ENCODE measurements at regions not wholly inside any gene's neighbourhood (a gene's known extent, or its start where the extent isn't known, plus 50 kb on each side); places are given as distances from the start of the nearest gene placed in this dataset.

DNA sequence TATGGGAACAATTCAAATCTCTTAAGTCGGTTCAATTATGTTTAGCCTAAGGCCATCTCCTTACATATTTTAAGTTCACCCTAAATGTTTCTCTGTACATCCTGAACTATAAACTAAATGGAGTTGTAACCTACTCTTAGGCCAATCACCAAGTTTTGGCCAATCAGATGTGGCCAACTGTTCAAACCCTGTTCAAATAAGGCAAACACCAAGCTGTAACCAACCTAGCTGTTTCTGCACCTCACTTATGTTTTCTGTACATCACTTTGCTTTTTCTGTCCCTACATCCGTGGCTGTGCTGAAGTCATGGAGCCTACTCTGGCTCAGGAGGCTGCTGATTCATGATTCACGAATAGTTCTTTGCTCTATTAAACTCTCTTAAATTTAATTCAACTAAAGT is 165.3 kb downstream of the GASK1B start:
- Histone ChIP-seq H3K27ac (ENCODE audit: low read depth in 1 of 2, low read length in 2 of 2) (no peak overlapping the region), H3K9ac (ENCODE audit: low read depth in 1 of 2, low read length in 2 of 2) (no peak overlapping the region)
- DNase-seq (ENCODE audit: low spot score), result no peak

DNA sequence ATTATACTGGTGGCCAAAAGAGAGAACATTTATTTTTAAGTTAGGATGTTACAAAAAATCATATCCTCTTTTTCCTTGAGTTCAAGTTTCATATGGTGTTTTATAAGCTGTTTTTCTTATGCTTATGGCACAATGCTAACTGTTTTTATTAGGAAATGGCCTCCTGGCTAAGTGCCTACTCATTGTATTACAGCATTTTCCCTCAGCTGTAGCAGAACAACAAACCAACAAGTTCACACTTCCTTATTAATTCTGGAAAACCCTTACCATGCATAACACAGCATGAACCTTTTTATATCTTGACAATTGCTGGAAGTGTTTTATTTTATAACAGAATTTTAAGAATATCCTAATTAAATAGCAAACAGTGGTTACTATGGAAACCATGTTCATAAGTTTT is 165.8 kb downstream of the GASK1B start:
- Histone ChIP-seq H3K27ac (ENCODE audit: low read depth in 1 of 2, low read length in 2 of 2) (no peak overlapping the region), H3K9me3 (ENCODE audit: control insufficient read depth in 4 of 4, low read length in 3 of 4) (no peaks in the 10 kb centered on the region)
- TF ChIP-seq YY1 (IDR thresholded peaks at IDR 0.05) (peak; percentile 63), RAD21 (IDR thresholded peaks at IDR 0.05) (peak in 1 of 2 donors; percentile 15), NR2F2 (IDR thresholded peaks at IDR 0.05) (no peak)

More for the DNA sequence above, 165.3 kb downstream of the GASK1B start:
- TF ChIP-seq RXRA (IDR thresholded peaks at IDR 0.05) (no peak), HNF4A (conservative IDR thresholded peaks at IDR 0.05) (no peak)
- TF ChIP-seq, protein P1, sequence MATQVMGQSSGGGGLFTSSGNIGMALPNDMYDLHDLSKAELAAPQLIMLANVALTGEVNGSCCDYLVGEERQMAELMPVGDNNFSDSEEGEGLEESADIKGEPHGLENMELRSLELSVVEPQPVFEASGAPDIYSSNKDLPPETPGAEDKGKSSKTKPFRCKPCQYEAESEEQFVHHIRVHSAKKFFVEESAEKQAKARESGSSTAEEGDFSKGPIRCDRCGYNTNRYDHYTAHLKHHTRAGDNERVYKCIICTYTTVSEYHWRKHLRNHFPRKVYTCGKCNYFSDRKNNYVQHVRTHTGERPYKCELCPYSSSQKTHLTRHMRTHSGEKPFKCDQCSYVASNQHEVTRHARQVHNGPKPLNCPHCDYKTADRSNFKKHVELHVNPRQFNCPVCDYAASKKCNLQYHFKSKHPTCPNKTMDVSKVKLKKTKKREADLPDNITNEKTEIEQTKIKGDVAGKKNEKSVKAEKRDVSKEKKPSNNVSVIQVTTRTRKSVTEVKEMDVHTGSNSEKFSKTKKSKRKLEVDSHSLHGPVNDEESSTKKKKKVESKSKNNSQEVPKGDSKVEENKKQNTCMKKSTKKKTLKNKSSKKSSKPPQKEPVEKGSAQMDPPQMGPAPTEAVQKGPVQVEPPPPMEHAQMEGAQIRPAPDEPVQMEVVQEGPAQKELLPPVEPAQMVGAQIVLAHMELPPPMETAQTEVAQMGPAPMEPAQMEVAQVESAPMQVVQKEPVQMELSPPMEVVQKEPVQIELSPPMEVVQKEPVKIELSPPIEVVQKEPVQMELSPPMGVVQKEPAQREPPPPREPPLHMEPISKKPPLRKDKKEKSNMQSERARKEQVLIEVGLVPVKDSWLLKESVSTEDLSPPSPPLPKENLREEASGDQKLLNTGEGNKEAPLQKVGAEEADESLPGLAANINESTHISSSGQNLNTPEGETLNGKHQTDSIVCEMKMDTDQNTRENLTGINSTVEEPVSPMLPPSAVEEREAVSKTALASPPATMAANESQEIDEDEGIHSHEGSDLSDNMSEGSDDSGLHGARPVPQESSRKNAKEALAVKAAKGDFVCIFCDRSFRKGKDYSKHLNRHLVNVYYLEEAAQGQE (IDR thresholded peaks at IDR 0.05), result no peak
- WGBS, result 80% methylated on average over 3 of the region's 3 CpGs
- H3K4me1 ChIP-seq (ENCODE audit: control insufficient read depth in 4 of 4, insufficient read depth in 4 of 4, low read length in 3 of 4), result no peaks in the 10 kb centered on the region
- H3K36me3 ChIP-seq (ENCODE audit: control insufficient read depth in 4 of 4, insufficient read depth in 3 of 4, low read depth in 1 of 4, low read length in 3 of 4), result no peaks in the 10 kb centered on the region
- H3K4me3 ChIP-seq (ENCODE audit: low read depth in 1 of 3, low read length in 3 of 3), result no peak overlapping the region
- H3K27me3 ChIP-seq (ENCODE audit: control insufficient read depth in 4 of 4, insufficient read depth in 4 of 4, low read length in 3 of 4), result no peaks in the 10 kb centered on the region
- no peaks in the 10 kb centered on the region for H3K9me3 ChIP-seq (ENCODE audit: control insufficient read depth in 4 of 4, low read length in 3 of 4)

DNA sequence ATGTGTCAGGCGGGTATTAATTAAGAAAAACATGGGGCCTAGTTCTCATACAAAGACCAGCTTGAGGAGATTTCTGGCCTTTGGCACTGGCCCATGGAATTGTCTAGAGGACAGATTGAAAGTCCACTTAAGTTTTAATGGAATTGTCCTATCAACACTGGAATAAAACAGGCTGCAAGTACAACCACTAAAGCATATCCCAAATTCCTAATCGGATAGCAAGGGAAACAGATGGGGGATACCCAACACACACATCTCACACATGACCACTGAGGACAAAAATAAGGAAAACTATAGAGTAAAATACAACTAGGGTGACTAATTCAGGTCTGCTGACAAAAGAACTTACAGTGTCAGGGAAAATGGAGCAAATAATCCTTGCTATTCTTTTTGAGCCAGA is 167.8 kb downstream of the GASK1B start:
- Histone ChIP-seq H3K27ac (ENCODE audit: low read depth in 1 of 2, low read length in 2 of 2) (no peak overlapping the region), H3K4me1 (ENCODE audit: control insufficient read depth in 4 of 4, insufficient read depth in 4 of 4, low read length in 3 of 4) (no peaks in the 10 kb centered on the region), H3K36me3 (ENCODE audit: control insufficient read depth in 4 of 4, insufficient read depth in 3 of 4, low read depth in 1 of 4, low read length in 3 of 4) (no peaks in the 10 kb centered on the region), H3K9ac (ENCODE audit: low read depth in 1 of 2, low read length in 2 of 2) (no peak overlapping the region), H3K9me3 (ENCODE audit: control insufficient read depth in 4 of 4, low read length in 3 of 4) (no peaks in the 10 kb centered on the region), H3K27me3 (ENCODE audit: control insufficient read depth in 4 of 4, insufficient read depth in 4 of 4, low read length in 3 of 4) (no peaks in the 10 kb centered on the region), H3K4me3 (ENCODE audit: low read depth in 1 of 3, low read length in 3 of 3) (no peak overlapping the region)
- no peak for TF ChIP-seq RXRA (IDR thresholded peaks at IDR 0.05)
- TF ChIP-seq, protein P1 (IDR thresholded peaks at IDR 0.05), result no peak
- TF ChIP-seq HNF4G (IDR thresholded peaks at IDR 0.05), result no peak
- no peak for TF ChIP-seq YY1 (IDR thresholded peaks at IDR 0.05)
- TF ChIP-seq, protein P2, sequence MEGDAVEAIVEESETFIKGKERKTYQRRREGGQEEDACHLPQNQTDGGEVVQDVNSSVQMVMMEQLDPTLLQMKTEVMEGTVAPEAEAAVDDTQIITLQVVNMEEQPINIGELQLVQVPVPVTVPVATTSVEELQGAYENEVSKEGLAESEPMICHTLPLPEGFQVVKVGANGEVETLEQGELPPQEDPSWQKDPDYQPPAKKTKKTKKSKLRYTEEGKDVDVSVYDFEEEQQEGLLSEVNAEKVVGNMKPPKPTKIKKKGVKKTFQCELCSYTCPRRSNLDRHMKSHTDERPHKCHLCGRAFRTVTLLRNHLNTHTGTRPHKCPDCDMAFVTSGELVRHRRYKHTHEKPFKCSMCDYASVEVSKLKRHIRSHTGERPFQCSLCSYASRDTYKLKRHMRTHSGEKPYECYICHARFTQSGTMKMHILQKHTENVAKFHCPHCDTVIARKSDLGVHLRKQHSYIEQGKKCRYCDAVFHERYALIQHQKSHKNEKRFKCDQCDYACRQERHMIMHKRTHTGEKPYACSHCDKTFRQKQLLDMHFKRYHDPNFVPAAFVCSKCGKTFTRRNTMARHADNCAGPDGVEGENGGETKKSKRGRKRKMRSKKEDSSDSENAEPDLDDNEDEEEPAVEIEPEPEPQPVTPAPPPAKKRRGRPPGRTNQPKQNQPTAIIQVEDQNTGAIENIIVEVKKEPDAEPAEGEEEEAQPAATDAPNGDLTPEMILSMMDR (IDR thresholded peaks at IDR 0.05; ENCODE audit: low read depth, low read length, missing input control), result no peak
- no peak for TF ChIP-seq GABPA (IDR thresholded peaks at IDR 0.05 in 1 of 2, conservative IDR thresholded peaks at IDR 0.05 in 1 of 2)
- no peak for TF ChIP-seq EGR1 (IDR thresholded peaks at IDR 0.05; ENCODE audit: low read depth in 2 of 2)
- no peak for TF ChIP-seq NR2F2 (IDR thresholded peaks at IDR 0.05)
- TF ChIP-seq SP1 (IDR thresholded peaks at IDR 0.05), result no peak
- TF ChIP-seq, protein P3, sequence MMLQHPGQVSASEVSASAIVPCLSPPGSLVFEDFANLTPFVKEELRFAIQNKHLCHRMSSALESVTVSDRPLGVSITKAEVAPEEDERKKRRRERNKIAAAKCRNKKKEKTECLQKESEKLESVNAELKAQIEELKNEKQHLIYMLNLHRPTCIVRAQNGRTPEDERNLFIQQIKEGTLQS (IDR thresholded peaks at IDR 0.05), result no peak
- TF ChIP-seq, protein P4, sequence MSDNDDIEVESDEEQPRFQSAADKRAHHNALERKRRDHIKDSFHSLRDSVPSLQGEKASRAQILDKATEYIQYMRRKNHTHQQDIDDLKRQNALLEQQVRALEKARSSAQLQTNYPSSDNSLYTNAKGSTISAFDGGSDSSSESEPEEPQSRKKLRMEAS (IDR thresholded peaks at IDR 0.05), result no peak
- TF ChIP-seq FOXA2 (IDR thresholded peaks at IDR 0.05), result no peak
- TF ChIP-seq JUND (IDR thresholded peaks at IDR 0.05), result no peak
- TF ChIP-seq, protein P5, sequence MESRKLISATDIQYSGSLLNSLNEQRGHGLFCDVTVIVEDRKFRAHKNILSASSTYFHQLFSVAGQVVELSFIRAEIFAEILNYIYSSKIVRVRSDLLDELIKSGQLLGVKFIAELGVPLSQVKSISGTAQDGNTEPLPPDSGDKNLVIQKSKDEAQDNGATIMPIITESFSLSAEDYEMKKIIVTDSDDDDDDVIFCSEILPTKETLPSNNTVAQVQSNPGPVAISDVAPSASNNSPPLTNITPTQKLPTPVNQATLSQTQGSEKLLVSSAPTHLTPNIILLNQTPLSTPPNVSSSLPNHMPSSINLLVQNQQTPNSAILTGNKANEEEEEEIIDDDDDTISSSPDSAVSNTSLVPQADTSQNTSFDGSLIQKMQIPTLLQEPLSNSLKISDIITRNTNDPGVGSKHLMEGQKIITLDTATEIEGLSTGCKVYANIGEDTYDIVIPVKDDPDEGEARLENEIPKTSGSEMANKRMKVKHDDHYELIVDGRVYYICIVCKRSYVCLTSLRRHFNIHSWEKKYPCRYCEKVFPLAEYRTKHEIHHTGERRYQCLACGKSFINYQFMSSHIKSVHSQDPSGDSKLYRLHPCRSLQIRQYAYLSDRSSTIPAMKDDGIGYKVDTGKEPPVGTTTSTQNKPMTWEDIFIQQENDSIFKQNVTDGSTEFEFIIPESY (IDR thresholded peaks at IDR 0.05), result no peak
- no peak for TF ChIP-seq FOXA1 (IDR thresholded peaks at IDR 0.05)
- TF ChIP-seq TAF1 (conservative IDR thresholded peaks at IDR 0.05), result no peak
- 93% methylated on average over 2 of the region's 2 CpGs for WGBS
- DNase-seq (ENCODE audit: low spot score), result no peak

More for the DNA sequence above, 165.8 kb downstream of the GASK1B start:
- H3K9ac ChIP-seq (ENCODE audit: low read depth in 1 of 2, low read length in 2 of 2), result no peak overlapping the region
- no peaks in the 10 kb centered on the region for H3K4me1 ChIP-seq (ENCODE audit: control insufficient read depth in 4 of 4, insufficient read depth in 4 of 4, low read length in 3 of 4)
- H3K4me3 ChIP-seq (ENCODE audit: low read depth in 1 of 3, low read length in 3 of 3), result no peak overlapping the region
- H3K27me3 ChIP-seq (ENCODE audit: control insufficient read depth in 4 of 4, insufficient read depth in 4 of 4, low read length in 3 of 4), result no peaks in the 10 kb centered on the region
- DNase-seq (ENCODE audit: low spot score), result no peak
- no peaks in the 10 kb centered on the region for H3K36me3 ChIP-seq (ENCODE audit: control insufficient read depth in 4 of 4, insufficient read depth in 3 of 4, low read depth in 1 of 4, low read length in 3 of 4)
